NCI-H1105 (cell line): ENCODE measurements at regions not wholly inside any gene's neighbourhood (a gene's known extent, or its start where the extent isn't known, plus 50 kb on each side); places are given as distances from the start of the nearest gene placed in this dataset.
A peak's percentile ranks its signal among the peaks of the same experiment; 100 is the strongest.
"Not testable (repeated sequence)": the region's sequence is repeated elsewhere in the genome, so short reads cannot be mapped to it uniquely, and the experiment has no call there.

Experiments used
- DNase-seq: peaks from one replicate; lab custom pipeline; 2025; lab: John Stamatoyannopoulos, UW

- no peak for DNase-seq
Observed at GRCh38 chr6:2611092-2611491, 139.6 kb downstream of the MYLK4 start.

- no peak for DNase-seq
Observed at GRCh38 chr6:2608503-2608902, 142.2 kb downstream of the MYLK4 start.

- DNase-seq = no peak
Observed at GRCh38 chr6:2600363-2600762, 150.4 kb downstream of the MYLK4 start.

- no peak for DNase-seq
Observed at GRCh38 chr6:2599817-2600216, 150.9 kb downstream of the MYLK4 start.

GRCh38 chr6:2598867-2599266 is 151.9 kb downstream of the MYLK4 start:
- DNase-seq = no peak

- no peak for DNase-seq
Observed at GRCh38 chr6:2597991-2598390, 152.7 kb downstream of the MYLK4 start.

GRCh38 chr6:2597457-2597856 is 153.3 kb downstream of the MYLK4 start:
- DNase-seq = not testable (repeated sequence)

GRCh38 chr6:2596222-2596621 is 154.5 kb downstream of the MYLK4 start:
- DNase-seq = no peak

- DNase-seq = no peak
Observed at GRCh38 chr6:2594868-2595267, 155.9 kb downstream of the MYLK4 start.

- DNase-seq = no peak
Observed at GRCh38 chr6:2593167-2593566, 157.6 kb downstream of the MYLK4 start.

- DNase-seq = no peak
Observed at GRCh38 chr6:2589171-2589661, 161.5 kb downstream of the MYLK4 start.

GRCh38 chr6:2583459-2583858 is 167.3 kb downstream of the MYLK4 start:
- no peak for DNase-seq

- DNase-seq = peak; percentile 6
Observed at GRCh38 chr6:2582268-2582667, 168.5 kb downstream of the MYLK4 start.

GRCh38 chr6:2581611-2582010 is 169.1 kb downstream of the MYLK4 start:
- no peak for DNase-seq

GRCh38 chr6:2581011-2581410 is 169.7 kb downstream of the MYLK4 start:
- no peak for DNase-seq

- DNase-seq = no peak
Observed at GRCh38 chr6:2579804-2580570, 170.7 kb downstream of the MYLK4 start.

- no peak for DNase-seq
Observed at GRCh38 chr6:2579241-2579761, 171.4 kb downstream of the MYLK4 start.

- no peak for DNase-seq
Observed at GRCh38 chr6:2578767-2579166, 172.0 kb downstream of the MYLK4 start.

- DNase-seq = no peak
Observed at GRCh38 chr6:2576499-2576898, 174.2 kb downstream of the MYLK4 start.

GRCh38 chr6:2575236-2575635 is 175.5 kb downstream of the MYLK4 start:
- no peak for DNase-seq

GRCh38 chr6:2569420-2569819 is 181.3 kb downstream of the MYLK4 start:
- DNase-seq = not testable (repeated sequence)

- no peak for DNase-seq
Observed at GRCh38 chr6:2566048-2566447, 184.7 kb downstream of the MYLK4 start.

GRCh38 chr6:2565499-2565898 is 185.2 kb downstream of the MYLK4 start:
- DNase-seq = no peak

- DNase-seq = no peak
Observed at GRCh38 chr6:2563635-2564034, 187.1 kb downstream of the MYLK4 start.
